Chondrocyte (in vitro differentiated cells): ENCODE measurements at regions not wholly inside any gene's neighbourhood (a gene's known extent, or its start where the extent isn't known, plus 50 kb on each side); places are given as distances from the start of the nearest gene placed in this dataset.

Experiments
- DNase-seq: peaks from one replicate; pipeline ENCODE4 v3.0.0; 2021; ENCODE audit warnings: mixed read lengths, low spot score
- H3K27ac Mint-ChIP-seq: one replicate; pipeline ENCODE4 v1.8.0; 2021; ENCODE audit warnings: mild to moderate bottlenecking, moderate library complexity, mixed read lengths; ENCODE audit not compliant: unreplicated experiment
- H3K27me3 Mint-ChIP-seq: 2 replicates; pipeline ENCODE4 v1.8.0; 2021; ENCODE audit warnings: low read depth, mixed read lengths
- H3K36me3 Mint-ChIP-seq: 2 replicates; pipeline ENCODE4 v1.8.0; 2021; ENCODE audit warnings: low read depth, mixed read lengths
- H3K4me1 Mint-ChIP-seq: 2 replicates; pipeline ENCODE4 v1.8.0; 2021; ENCODE audit warnings: low read depth, mild to moderate bottlenecking, mixed read lengths
- H3K4me3 Mint-ChIP-seq: one replicate; pipeline ENCODE4 v1.8.0; 2021; ENCODE audit warnings: mild to moderate bottlenecking, moderate library complexity, mixed read lengths; ENCODE audit not compliant: unreplicated experiment
- H3K9me3 Mint-ChIP-seq: 2 replicates; pipeline ENCODE4 v1.8.0; 2021; ENCODE audit warnings: low read depth, mixed read lengths
- CTCF ChIP-seq: fragments of 200-600 bp; sonication (generic); IDR thresholded peaks from 2 replicates; pipeline ENCODE4 v1.5.0; 2021; ENCODE audit warnings: antibody characterized with exemption, mild to moderate bottlenecking, moderate library complexity

GRCh38 chr12:130216031-130216430 lies 53.8 kb downstream of the FZD10 start:
- H3K27ac Mint-ChIP-seq: no peak overlapping the region
- H3K4me3 Mint-ChIP-seq: no peak overlapping the region
- no peaks in the 10 kb centered on the region for H3K9me3 Mint-ChIP-seq
- no peaks in the 10 kb centered on the region for H3K36me3 Mint-ChIP-seq
- peaks cover 9% of the 10 kb centered on the region for H3K4me1 Mint-ChIP-seq
- TF ChIP-seq CTCF: no peak
- no peak for DNase-seq
- H3K27me3 Mint-ChIP-seq: peaks cover 45% of the 10 kb centered on the region

- H3K4me3 Mint-ChIP-seq: no peak overlapping the region
- DNase-seq: no peak
- peaks cover 9% of the 10 kb centered on the region for H3K4me1 Mint-ChIP-seq
- H3K36me3 Mint-ChIP-seq: no peaks in the 10 kb centered on the region
- H3K9me3 Mint-ChIP-seq: peaks cover 4% of the 10 kb centered on the region
- no peak overlapping the region for H3K27ac Mint-ChIP-seq
- H3K27me3 Mint-ChIP-seq: peaks cover 48% of the 10 kb centered on the region
- no peak for TF ChIP-seq CTCF
Observed at GRCh38 chr12:130218682-130219081, 56.4 kb downstream of the FZD10 start.

GRCh38 chr12:130219929-130220705 lies 57.9 kb downstream of the FZD10 start:
- H3K4me1 Mint-ChIP-seq: peaks cover 5% of the 10 kb centered on the region
- peaks cover 42% of the 10 kb centered on the region for H3K27me3 Mint-ChIP-seq
- no peak for TF ChIP-seq CTCF
- no peak overlapping the region for H3K27ac Mint-ChIP-seq
- peaks cover 4% of the 10 kb centered on the region for H3K9me3 Mint-ChIP-seq
- H3K36me3 Mint-ChIP-seq: no peaks in the 10 kb centered on the region
- H3K4me3 Mint-ChIP-seq: no peak overlapping the region
- DNase-seq: no peak

GRCh38 chr12:130220706-130221100 lies 58.4 kb downstream of the FZD10 start:
- TF ChIP-seq CTCF: no peak
- peaks cover 38% of the 10 kb centered on the region for H3K27me3 Mint-ChIP-seq
- no peak overlapping the region for H3K27ac Mint-ChIP-seq
- DNase-seq: no peak
- H3K4me1 Mint-ChIP-seq: no peaks in the 10 kb centered on the region
- H3K36me3 Mint-ChIP-seq: no peaks in the 10 kb centered on the region
- H3K9me3 Mint-ChIP-seq: peaks cover 4% of the 10 kb centered on the region
- H3K4me3 Mint-ChIP-seq: no peak overlapping the region

GRCh38 chr12:130222519-130223218 lies 60.4 kb downstream of the FZD10 start:
- H3K27ac Mint-ChIP-seq: no peak overlapping the region
- H3K9me3 Mint-ChIP-seq: peaks cover 4% of the 10 kb centered on the region
- TF ChIP-seq CTCF: no peak
- H3K27me3 Mint-ChIP-seq: peaks cover 40% of the 10 kb centered on the region
- no peak overlapping the region for H3K4me3 Mint-ChIP-seq
- H3K36me3 Mint-ChIP-seq: no peaks in the 10 kb centered on the region
- no peaks in the 10 kb centered on the region for H3K4me1 Mint-ChIP-seq
- no peak for DNase-seq
